Lower lobe of right lung (tissue), 2 donors: ENCODE measurements at regions not wholly inside any gene's neighbourhood (a gene's known extent, or its start where the extent isn't known, plus 50 kb on each side); places are given as distances from the start of the nearest gene placed in this dataset.

Experiments used
- ATAC-seq, 2 donors: fragments of 200-7000 bp; cut with Tn5 transposase; one replicate each; pipeline ENCODE4 v1.9.1; 2020 to 2022; ENCODE audit warnings: mild to moderate bottlenecking in 2 of 2, moderate library complexity in 2 of 2
- DNase-seq: peaks from one replicate; pipeline ENCODE4 v3.0.0-alpha.2; 2020
- H3K27ac ChIP-seq: fragments of 200-600 bp; one replicate; pipeline ENCODE4 v1.8.0; 2022
- H3K27me3 ChIP-seq: fragments of 200-600 bp; one replicate; pipeline ENCODE4 v1.8.0; 2022; ENCODE audit warnings: low read depth
- H3K36me3 ChIP-seq: fragments of 200-600 bp; one replicate; pipeline ENCODE4 v1.8.0; 2022; ENCODE audit warnings: mild to moderate bottlenecking
- H3K4me1 ChIP-seq: fragments of 200-600 bp; one replicate; pipeline ENCODE4 v1.8.0; 2022
- H3K4me3 ChIP-seq: fragments of 200-600 bp; one replicate; pipeline ENCODE4 v1.8.0; 2022; ENCODE audit warnings: mild to moderate bottlenecking
- H3K9me3 ChIP-seq: fragments of 200-600 bp; one replicate; pipeline ENCODE4 v1.8.0; 2022
- intact Hi-C: fragments of 100-400 bp; cut with DNase I; formaldehyde crosslinking; loops from one replicate; pipeline ENCODE4 v1.11.0; 2022
- TF ChIP-seq, protein P1 (sequence below): fragments of 200-600 bp; IDR thresholded peaks from one replicate; pipeline ENCODE4 v1.8.0; 2022; ENCODE audit warnings: antibody characterized with exemption, mild to moderate bottlenecking
- donor health status: DM: no; HTN: yes; CAD: no; lungs with severe emphysema.

DNA sequence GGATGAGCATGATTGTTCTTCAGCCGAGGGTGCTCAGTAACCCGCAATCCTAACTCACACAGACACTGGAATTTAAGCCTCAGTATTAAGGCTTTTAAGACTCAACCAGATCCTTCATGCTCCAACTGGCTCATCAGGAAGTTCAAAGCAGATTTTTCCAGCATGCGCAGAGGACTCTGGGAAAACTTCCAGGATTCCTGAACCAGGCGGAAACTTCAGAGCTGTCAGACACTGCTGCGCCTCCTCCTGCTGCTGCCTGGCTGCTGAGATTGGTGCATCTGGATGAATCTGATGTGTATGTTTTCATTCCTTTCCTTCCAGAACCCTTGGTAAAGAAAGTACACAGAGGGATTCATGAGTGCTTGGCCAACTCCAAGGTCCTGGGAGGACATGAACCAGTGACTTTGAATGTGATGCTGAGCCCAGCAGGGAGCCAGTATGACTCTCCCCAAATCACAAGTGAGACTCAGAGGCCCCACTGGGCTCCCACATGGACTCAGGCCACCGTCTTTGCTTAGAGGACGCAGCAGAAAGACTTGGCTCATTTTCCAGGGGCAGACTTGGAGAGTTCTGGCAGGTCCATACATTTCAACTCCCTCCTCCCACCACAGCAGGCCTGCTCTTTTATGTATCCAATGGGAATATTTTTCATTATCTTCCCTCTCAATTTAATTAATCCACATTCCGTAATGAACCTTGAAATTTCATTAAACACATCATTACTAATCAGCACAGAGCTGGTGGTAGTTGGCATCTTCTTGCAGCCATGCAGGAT lies 143.5 kb upstream of the HDAC4 start:
- TF ChIP-seq, protein P1, sequence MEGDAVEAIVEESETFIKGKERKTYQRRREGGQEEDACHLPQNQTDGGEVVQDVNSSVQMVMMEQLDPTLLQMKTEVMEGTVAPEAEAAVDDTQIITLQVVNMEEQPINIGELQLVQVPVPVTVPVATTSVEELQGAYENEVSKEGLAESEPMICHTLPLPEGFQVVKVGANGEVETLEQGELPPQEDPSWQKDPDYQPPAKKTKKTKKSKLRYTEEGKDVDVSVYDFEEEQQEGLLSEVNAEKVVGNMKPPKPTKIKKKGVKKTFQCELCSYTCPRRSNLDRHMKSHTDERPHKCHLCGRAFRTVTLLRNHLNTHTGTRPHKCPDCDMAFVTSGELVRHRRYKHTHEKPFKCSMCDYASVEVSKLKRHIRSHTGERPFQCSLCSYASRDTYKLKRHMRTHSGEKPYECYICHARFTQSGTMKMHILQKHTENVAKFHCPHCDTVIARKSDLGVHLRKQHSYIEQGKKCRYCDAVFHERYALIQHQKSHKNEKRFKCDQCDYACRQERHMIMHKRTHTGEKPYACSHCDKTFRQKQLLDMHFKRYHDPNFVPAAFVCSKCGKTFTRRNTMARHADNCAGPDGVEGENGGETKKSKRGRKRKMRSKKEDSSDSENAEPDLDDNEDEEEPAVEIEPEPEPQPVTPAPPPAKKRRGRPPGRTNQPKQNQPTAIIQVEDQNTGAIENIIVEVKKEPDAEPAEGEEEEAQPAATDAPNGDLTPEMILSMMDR, result no peak
- ATAC-seq (no peak), DNase-seq (no peak)
- intact Hi-C loops, result no loop called here
- H3K27ac ChIP-seq, result no peak overlapping the region
- H3K9me3 ChIP-seq, result no peaks in the 10 kb centered on the region
- H3K4me1 ChIP-seq, result no peaks in the 10 kb centered on the region
- H3K36me3 ChIP-seq, result no peaks in the 10 kb centered on the region
- H3K27me3 ChIP-seq, result no peaks in the 10 kb centered on the region
- no peak overlapping the region for H3K4me3 ChIP-seq

DNA sequence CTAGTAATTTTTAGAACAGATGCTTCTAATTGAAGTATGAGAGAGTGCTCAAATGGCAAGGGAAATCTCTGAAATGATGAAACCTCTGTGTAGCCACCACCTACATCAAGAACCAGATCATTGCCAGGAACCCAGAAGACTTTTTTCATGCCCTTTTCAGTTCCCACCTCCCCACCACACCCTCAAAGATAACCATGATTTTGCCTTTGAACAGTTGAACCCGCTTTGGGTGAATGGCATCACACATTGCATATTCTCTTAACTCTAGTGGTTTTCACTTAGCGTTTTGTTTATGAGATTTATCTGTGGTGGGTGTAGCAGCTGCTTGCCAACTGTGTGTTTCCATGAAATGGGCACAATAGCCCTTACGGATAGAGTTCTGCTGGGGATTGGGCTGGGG lies 142.9 kb upstream of the HDAC4 start:
- intact Hi-C loops, result no loop called here
- no peaks in the 10 kb centered on the region for H3K36me3 ChIP-seq
- no peak overlapping the region for H3K27ac ChIP-seq
- H3K9me3 ChIP-seq, result no peaks in the 10 kb centered on the region
- no peaks in the 10 kb centered on the region for H3K4me1 ChIP-seq
- DNase-seq (no peak), ATAC-seq (no peak)
- TF ChIP-seq, protein P1, result no peak
- no peaks in the 10 kb centered on the region for H3K27me3 ChIP-seq
- H3K4me3 ChIP-seq, result no peak overlapping the region

DNA sequence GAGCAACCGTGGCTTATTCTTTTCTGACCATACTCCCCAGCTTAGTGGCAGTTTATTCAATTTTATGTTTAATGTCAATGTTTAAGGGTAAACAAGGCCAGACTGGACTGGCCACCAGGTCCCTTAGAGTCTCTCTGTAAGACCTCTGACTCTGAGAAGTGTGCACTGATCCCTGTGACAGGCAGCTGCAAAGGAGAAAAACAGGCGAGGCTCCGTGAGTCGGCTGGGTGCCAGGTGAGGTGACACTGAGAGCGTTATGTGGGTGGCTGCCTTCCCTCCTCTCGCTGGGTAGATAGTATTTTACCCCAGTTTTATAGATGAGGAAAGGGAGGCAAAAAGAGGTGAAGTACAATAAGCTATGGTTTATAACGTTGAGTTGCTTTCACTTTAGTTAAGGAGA lies 139.4 kb upstream of the HDAC4 start:
- Histone ChIP-seq H3K36me3 (no peaks in the 10 kb centered on the region), H3K27me3 (no peaks in the 10 kb centered on the region), H3K9me3 (no peaks in the 10 kb centered on the region), H3K27ac (no peak overlapping the region), H3K4me3 (no peak overlapping the region), H3K4me1 (no peaks in the 10 kb centered on the region)
- TF ChIP-seq, protein P1, result no peak
- intact Hi-C loops, result no loop called here
- ATAC-seq (no peak), DNase-seq (no peak)

DNA sequence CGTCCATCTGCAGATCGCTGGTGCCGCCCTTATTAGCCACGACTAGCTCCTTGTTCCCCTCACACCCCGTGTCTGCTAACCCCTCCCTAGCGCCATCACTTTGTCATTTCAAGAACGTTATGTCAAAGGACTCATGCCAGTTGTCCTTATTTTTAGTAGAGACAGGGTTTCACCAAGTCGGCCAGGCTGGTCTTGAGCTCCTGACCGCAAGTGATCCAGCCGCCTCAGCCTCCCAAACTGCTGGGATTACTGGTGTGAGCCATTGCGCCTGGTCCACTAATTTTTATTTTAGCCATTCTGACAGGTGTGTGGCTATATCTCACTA lies 138.9 kb upstream of the HDAC4 start:
- no peak for DNase-seq
- intact Hi-C loops, result no loop called here

DNA sequence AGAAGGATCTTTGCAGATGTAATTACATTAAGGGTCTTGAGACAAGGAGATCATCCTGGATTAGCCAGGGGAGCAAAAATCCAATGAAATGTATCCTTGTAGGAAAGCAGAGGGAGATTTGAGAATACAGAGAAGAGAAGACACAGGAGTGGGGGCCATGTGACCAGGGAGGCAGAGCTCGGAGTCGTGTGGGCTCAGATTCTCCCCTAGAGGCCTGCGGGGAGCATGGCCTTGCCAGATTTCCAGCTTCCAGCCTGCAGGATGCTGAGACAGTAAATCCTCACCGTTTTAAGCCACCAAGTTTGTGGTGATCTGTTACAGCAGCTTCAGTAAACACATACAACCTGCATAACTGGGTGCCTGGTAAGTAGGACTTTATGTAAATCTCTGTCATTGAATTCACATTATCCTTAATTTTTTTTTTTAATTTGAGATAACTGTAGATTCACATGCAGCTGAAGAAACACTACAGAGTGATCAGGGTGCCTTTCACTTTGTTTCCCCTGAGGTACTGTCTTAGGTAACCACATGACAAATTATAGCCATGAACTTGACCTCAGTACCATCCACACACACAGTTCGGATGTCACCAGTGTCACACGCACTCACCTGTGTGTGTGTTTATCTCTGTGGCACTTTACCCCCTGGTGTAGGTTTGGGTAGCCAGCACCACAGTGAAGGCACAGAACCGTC lies 138.4 kb upstream of the HDAC4 start:
- H3K4me3 ChIP-seq, result no peak overlapping the region
- TF ChIP-seq, protein P1, result no peak
- no peaks in the 10 kb centered on the region for H3K4me1 ChIP-seq
- intact Hi-C loops, result no loop called here
- H3K36me3 ChIP-seq, result no peaks in the 10 kb centered on the region
- DNase-seq (no peak), ATAC-seq (no peak)
- no peaks in the 10 kb centered on the region for H3K27me3 ChIP-seq
- no peak overlapping the region for H3K27ac ChIP-seq
- H3K9me3 ChIP-seq, result peaks cover 4% of the 10 kb centered on the region

More for the DNA sequence above, 138.9 kb upstream of the HDAC4 start:
- Histone ChIP-seq H3K4me1 (no peaks in the 10 kb centered on the region), H3K9me3 (peaks cover under 1% of the 10 kb centered on the region), H3K27me3 (no peaks in the 10 kb centered on the region), H3K4me3 (no peak overlapping the region), H3K36me3 (no peaks in the 10 kb centered on the region), H3K27ac (no peak overlapping the region)
- ATAC-seq, result no peak
- TF ChIP-seq, protein P1, result no peak
